ENCODE measurements at regions not wholly inside any gene's neighbourhood (a gene's known extent, or its start where the extent isn't known, plus 50 kb on each side); places are given as distances from the start of the nearest gene placed in this dataset.

- no peak for TF ChIP-seq CTCF (IDR thresholded peaks at IDR 0.05; ENCODE audit: low read depth, low read length)
- no peak for TF ChIP-seq EZH2phosphoT487 (IDR thresholded peaks at IDR 0.05; ENCODE audit: low read depth)
These were observed 870.9 kb upstream of the CNTNAP5 start for GRCh38 chr2:123154195-123154594.

Data from OCI-LY3 (cell line).